GM19438 (cell line): ENCODE measurements at regions not wholly inside any gene's neighbourhood (a gene's known extent, or its start where the extent isn't known, plus 50 kb on each side); places are given as distances from the start of the nearest gene placed in this dataset.
"Not testable (repeated sequence)": the region's sequence is repeated elsewhere in the genome, so short reads cannot be mapped to it uniquely, and the experiment has no call there.

Source experiments
- ATAC-seq: cut with Tn5 transposase; IDR thresholded peaks from one replicate; pipeline ENCODE4 v1.9.1; 2021; ENCODE audit warnings: low read depth; ENCODE audit not compliant: unreplicated experiment

DNA sequence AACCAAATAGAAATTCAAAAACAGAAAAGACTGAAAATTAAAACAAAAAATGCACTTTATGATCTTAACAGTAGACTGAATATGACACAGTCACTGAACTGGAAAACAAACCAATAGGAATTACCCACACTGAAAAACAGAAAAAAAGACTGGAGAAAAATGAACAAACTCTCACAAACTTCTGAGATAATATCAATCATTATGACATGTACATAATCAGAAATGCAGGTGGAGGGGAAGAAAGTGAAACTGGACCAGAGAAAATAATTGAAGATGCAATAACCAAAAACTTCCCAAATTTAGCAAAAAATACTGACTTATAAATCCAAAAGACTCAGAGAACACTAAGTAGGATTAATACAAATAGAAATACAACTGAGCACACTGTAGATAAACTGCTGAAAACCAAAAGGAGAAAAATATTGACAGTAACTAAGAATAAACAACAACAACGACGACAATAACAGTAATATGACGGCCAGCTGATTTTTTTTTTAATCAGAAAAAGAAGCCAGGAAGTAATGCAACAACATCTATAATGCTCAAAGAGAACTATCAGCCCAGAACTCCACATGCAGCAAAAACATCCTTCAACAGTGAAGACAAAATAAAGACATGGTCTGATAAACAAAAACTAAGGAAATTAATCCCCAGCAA, 108.1 kb downstream of the ZFAND4 start:
- no peak for ATAC-seq

GRCh38 chr10:45561952-45562351, 110.6 kb downstream of the ZFAND4 start:
- no peak for ATAC-seq

- no peak for ATAC-seq
Measured at GRCh38 chr10:45560262-45560661, 112.3 kb downstream of the ZFAND4 start.

GRCh38 chr10:45558425-45558824, 114.1 kb downstream of the ZFAND4 start:
- ATAC-seq, result no peak

DNA sequence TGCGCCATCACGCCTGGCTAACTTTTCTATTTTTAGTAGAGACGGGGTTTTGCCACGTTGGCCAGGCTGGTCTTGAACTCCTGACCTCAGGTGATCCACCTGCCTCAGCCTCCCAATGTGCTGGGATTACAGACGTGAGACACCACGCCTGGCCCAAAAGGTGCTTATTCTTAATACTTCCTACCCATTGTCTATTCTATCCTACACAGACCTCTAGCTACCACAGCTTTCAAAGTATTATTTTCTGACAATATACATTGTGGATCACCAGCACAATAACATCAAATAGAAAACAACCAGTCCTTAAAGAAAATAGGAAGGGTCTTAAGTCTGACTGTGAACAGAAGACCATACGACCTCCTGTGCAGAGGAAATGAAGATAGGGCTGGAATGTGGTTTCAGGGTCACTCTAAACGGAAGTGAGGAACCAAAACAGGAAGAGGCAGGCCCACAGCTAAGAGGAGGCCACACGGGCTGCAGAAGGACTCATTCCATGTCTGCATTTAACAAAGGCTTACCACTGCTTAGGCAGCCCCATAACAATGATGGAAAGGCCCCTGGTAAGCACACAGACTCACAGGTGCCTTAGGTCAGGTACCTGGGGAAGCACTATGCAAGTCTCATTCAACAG, 115.2 kb downstream of the ZFAND4 start:
- peak; percentile 82 for ATAC-seq

- no peak for ATAC-seq
Measured at GRCh38 chr10:45555795-45556194, 116.8 kb downstream of the ZFAND4 start.

- not testable (repeated sequence) for ATAC-seq
Measured at GRCh38 chr10:45555332-45555731, 117.2 kb downstream of the ZFAND4 start.

GRCh38 chr10:45553613-45554012, 119.0 kb downstream of the ZFAND4 start:
- no peak for ATAC-seq

DNA sequence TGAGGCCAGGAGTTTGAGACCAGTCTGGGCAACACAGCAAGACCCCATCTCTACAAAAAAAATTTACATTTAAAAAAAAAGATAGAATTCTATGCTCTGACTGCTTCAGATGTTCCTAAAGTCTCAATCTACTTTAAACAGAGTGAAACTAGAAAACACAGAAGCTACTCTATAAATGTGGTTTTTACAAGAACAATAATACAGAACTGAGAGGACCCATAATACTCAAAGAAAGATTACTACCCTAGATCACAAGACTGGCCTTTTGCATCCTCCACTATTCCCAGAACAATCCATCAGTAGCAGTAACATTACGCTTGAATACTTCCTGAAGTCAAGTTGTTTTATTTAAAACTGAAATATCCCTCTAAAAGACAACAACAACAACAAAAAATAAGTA, 119.4 kb downstream of the ZFAND4 start:
- ATAC-seq, result no peak

DNA sequence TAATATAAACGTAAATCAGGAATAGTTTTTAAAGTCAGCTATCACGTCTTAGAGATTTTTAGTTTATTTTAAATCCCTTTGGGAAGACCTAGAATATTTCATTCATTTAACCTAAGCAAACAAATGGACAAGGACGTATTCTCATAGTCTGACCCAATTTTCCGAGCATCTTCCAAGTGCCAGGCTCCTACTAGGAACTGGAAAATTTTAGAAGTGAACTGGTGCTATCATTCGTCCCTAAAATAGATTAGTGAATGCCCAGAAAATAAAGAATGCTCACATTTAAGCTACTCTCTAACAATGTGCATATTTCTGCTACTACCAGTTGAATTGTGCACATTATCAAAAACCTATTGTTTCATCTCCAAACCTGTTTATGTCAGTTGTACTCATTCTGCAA, 120.1 kb downstream of the ZFAND4 start:
- no peak for ATAC-seq

DNA sequence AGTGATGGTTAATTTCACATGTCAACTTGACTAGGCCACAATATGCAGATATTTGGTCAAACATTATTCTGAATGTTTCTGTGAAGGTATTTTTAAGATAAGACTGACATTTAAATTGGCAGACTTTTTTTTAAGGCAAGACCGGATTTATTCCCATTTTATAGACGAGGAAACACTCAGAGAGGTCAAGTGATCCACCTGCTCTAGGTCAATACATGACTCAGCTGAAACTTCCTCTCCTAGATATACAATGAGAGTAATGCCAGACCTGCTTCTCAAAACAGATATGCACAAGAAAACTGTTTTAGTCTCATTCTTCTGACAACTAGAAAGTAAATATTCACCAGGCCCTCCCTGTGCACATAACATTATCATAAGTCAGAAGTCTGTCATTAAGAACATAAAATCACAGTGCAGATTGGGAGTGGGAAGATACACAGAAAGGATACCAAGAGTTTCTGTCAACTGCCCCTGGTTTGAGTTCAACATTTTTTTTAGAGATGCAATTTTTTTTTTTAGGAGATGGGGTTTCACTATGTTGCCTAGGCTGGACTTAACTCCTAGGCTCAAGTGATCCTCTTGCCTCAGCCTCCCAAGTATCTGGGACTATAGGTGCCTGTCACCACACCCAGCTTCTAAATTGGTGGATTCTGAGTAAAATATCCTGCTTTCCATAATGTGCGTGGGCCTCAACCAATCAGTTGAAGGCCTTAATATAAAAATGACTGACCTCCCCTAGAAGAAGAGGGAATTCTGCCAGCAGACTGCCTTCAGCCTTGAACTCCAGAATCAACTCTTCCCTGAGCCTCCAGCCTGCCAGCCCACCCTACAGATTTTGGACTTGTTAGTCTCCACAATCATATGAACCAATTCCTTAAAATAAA, 121.4 kb downstream of the ZFAND4 start:
- no peak for ATAC-seq

DNA sequence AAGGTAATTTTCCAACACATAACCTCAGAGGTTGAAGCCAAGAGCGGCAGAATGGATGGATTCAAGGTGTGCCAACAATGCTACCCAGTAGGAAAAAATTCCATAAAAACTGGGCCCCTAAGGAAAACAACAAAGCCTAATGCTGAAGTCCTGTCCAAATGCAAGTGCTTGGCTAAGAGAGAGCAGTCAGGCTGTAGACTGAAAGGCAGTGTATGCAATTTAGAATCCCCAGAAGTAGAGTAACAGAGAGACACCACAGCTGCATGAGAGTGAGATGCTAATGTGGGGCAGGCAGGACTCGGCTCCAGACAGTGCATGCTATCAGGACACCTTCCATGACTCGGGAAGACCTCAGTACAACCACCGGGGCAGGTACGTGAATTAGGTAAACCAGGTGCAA, 124.5 kb downstream of the ZFAND4 start:
- no peak for ATAC-seq

- no peak for ATAC-seq
Measured at GRCh38 chr10:45547207-45547606, 125.4 kb downstream of the ZFAND4 start.

DNA sequence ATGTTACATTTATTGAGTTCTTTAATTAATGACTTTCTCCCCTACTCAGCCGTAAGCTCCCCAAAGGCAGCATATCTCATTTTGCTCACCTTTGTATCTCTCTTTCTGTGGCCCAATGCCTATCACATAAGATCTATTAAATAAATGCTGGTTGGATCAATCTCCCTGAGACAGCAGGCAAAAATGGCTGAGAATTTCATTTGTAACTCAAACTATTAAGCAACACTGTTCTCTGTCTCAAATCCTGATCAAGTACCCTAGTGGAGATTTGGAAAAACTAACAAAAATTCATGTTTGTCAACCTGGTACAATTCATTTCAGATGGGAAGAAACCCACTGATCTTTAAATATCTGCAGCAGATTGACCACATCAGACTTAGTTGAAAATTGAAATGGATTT, 127.4 kb downstream of the ZFAND4 start:
- no peak for ATAC-seq

DNA sequence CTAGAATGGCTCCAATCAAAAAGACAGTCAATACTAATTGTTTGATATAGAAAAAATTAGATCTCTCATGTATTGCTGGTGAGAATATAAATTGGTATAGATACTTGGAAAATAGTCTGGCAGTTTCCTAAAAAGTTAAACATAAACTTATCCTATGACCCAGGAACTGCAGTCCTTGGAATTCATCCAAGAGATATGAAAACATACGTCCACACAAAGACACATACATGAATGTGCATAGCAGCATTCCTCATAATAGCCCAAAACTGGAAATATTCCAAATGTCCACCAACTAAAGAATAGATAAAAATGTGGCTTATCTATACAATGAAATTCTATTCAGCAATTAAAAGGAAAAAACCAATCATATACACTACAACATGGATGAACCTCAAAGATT, 128.4 kb downstream of the ZFAND4 start:
- no peak for ATAC-seq

DNA sequence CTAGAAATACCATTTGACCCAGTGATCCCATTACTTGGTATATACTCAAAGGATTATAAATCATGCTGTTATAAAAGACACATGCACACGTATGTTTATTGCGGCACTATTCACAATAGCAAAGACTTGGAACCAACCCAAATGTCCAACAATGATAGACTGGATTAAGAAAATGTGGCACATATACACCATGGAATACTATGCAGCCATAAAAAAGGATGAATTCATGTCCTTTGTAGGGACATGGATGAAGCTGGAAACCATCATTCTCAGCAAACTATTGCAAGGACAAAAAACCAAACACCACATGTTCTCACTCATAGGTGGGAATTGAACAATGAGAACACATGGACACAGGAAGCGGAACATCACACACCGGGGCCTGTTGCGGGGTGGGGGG, 131.5 kb downstream of the ZFAND4 start:
- ATAC-seq, result not testable (repeated sequence)

GRCh38 chr10:45540589-45540988, 132.0 kb downstream of the ZFAND4 start:
- ATAC-seq, result not testable (repeated sequence)

DNA sequence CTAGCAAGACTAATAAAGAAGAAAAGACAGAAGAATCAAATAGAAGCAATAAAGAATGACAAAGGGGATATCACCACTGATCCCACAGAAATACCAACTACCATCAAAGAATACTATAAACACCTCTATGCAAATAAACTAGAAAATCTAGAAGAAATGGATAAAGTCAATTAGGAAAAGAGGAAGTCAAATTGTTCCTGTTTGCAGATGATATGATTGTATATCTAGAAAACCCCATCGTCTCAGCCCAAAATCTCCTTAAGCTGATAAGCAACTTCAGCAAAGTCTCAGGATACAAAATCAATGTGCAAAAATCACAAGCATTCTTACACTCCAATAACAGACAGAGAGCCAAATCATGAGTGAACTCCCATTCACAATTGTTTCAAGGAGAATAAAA, 133.0 kb downstream of the ZFAND4 start:
- ATAC-seq, result not testable (repeated sequence)

DNA sequence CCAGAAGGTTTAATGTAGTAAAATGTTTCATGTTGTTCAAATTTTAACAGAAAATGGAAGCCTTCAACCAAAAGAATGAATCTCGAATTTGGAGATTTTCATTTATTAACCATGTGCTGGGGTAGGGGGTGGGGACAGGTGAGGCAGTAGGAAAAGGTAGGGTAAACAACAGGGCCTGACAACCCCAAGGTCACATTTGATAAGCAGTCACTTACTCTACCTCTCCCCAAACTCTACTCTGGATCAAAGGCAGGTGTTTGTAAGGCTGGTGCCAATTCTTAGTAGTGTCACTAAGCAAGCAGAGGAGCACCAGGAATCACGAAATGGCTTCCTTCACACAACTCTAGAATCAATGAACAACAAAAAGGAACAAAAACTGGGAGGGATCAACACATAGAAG, 138.0 kb downstream of the ZFAND4 start:
- no peak for ATAC-seq

DNA sequence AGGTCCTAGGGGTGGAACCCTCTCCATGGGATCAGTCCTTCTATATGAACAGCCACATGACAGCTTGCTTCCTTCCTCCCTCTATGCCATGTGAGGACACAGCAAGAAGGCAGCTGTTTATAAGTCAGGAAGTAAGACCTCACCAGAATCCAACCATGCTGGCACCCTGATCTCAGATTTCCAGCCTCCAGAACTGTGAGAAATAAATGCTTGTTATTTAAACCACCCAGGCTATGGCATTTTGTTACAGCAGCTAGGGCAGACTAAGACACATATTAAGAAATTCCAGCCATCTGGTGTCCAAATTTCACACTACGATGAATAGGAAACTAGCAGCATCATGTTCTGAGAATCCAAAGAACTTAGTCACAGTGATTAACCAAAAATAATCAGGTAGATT, 140.1 kb downstream of the ZFAND4 start:
- ATAC-seq, result no peak

DNA sequence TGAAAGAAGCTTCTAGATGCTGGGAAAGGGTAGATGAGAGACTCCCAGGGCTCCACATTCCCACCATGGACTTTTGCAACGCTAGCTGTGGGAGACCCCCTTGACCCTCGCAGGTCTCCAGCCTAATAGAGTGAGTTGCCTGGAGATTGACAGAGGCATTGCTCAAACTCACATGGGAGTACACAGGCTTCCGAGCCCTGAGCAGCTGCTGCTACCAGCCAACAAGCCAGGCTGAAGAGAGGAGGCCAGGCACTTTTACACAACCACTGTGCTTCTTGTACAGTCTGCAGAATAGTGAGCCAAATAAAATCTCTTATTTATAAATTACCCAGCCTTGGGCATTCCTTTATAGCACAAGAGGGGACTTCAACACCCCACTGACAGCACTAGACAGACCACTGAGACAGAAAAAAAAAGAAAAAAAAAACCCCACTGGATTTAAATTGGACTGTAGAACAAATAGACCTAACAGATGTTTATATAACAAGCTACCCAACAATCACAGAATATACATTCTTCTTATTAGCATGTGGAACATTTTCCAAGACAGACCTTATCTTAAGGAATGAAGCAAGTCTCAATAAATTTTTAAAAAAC, 146.2 kb downstream of the ZFAND4 start:
- ATAC-seq, result no peak
